Endothelial cell of umbilical vein (primary cell): ENCODE measurements at regions not wholly inside any gene's neighbourhood (a gene's known extent, or its start where the extent isn't known, plus 50 kb on each side); places are given as distances from the start of the nearest gene placed in this dataset.

ENCODE experiments used
- BruUV-seq: library from RNA; stranded (reverse); fragments of 400-500 nt; replicated peaks from 2 replicates; lab custom pipeline; 2021; lab: Mats Ljungman, UMichigan
- CTCF ChIA-PET: fragments of 300-600, 350-600 bp; sonication (Branson Sonifier 250); formaldehyde crosslinking; loops from one replicate; lab custom pipeline; 2021; ENCODE audit warnings: antibody characterized with exemption, inconsistent platforms; lab: Charles Lee
- POLR2A ChIA-PET: fragments of 300-600, 350-600 bp; sonication (Branson Sonifier 250); formaldehyde crosslinking; loops from one replicate; lab custom pipeline; 2021; ENCODE audit warnings: antibody characterized with exemption, inconsistent platforms; lab: Charles Lee
- DNase-seq: peaks from one replicate; pipeline ENCODE4 v3.0.0-alpha.2; 2011; ENCODE audit warnings: low read depth, low spot score
- FAIRE-seq: peaks from 2 replicates; lab custom pipeline; 2011; peaks lifted over from hg19 to GRCh38; lab: Jason Lieb, UNC
- H2AFZ ChIP-seq: 2 replicates; pipeline ENCODE4 v1.6.0; 2012; ENCODE audit warnings: low read depth, low read length, control low read depth, inconsistent platforms
- H3K27ac ChIP-seq: 2 replicates; pipeline ENCODE4 v1.5.1; 2011; ENCODE audit warnings: low read depth, mild to moderate bottlenecking, control low read depth, low read length, moderate library complexity; ENCODE audit not compliant: insufficient read depth
- H3K27me3 ChIP-seq, 2 experiments: 2 replicates each; pipeline versions ENCODE4 v1.6.0 to v1.6.1; 2011; ENCODE audit warnings: low read length in 2 of 2, mixed read lengths in 1 of 2; ENCODE audit not compliant: control insufficient read depth in 2 of 2, insufficient read depth in 2 of 2
- H3K36me3 ChIP-seq, 2 experiments: 2 replicates in 1 of 2; 3 replicates in 1 of 2; pipeline ENCODE4 v1.5.1; 2011; ENCODE audit warnings: low read length in 2 of 2, mild to moderate bottlenecking in 1 of 2, moderate library complexity in 1 of 2; ENCODE audit not compliant: control insufficient read depth in 2 of 2, insufficient read depth in 2 of 2; ENCODE audit errors: extremely low read depth in 1 of 2
- H3K4me1 ChIP-seq: 3 replicates; pipeline ENCODE4 v1.5.1; 2011; ENCODE audit warnings: mild to moderate bottlenecking, low read length; ENCODE audit not compliant: control insufficient read depth, insufficient read depth; ENCODE audit errors: extremely low read depth
- H3K4me2 ChIP-seq: 2 replicates; pipeline ENCODE4 v1.6.1; 2011; ENCODE audit warnings: low read length, control low read depth, mixed read lengths; ENCODE audit not compliant: insufficient read depth
- H3K4me3 ChIP-seq, 3 experiments: fragments of 200-600 bp in 1 of 3; sonication (generic), shearing (Covaris generic) in 1 of 3; replicated peaks in 1 of 3; 2 replicates each; pipeline ENCODE4 v1.5.1; 2011 to 2016; ENCODE audit warnings: control low read depth in 3 of 3, low read length in 3 of 3, mild to moderate bottlenecking in 2 of 3, inconsistent platforms in 1 of 3, low read depth in 1 of 3, moderate library complexity in 1 of 3; ENCODE audit not compliant: insufficient read depth in 1 of 3
- H3K79me2 ChIP-seq: 2 replicates; pipeline ENCODE4 v1.6.0; 2012; ENCODE audit warnings: low read length, inconsistent platforms; ENCODE audit not compliant: control insufficient read depth, insufficient read depth
- H3K9ac ChIP-seq: replicated peaks from 2 replicates; pipeline ENCODE3; 2011; ENCODE audit warnings: low read length, control low read depth; ENCODE audit not compliant: insufficient read depth; ENCODE audit errors: extremely low read depth
- H3K9me1 ChIP-seq: replicated peaks from 3 replicates; pipeline ENCODE4 v1.6.0; 2011; ENCODE audit warnings: mild to moderate bottlenecking, low read length; ENCODE audit not compliant: control insufficient read depth, insufficient read depth; ENCODE audit errors: extremely low read depth
- H3K9me3 ChIP-seq: replicated peaks from 2 replicates; pipeline ENCODE4 v1.5.1; 2012; ENCODE audit warnings: low read length, inconsistent platforms; ENCODE audit not compliant: control insufficient read depth, insufficient read depth
- H4K20me1 ChIP-seq: replicated peaks from 2 replicates; pipeline ENCODE3; 2011; ENCODE audit warnings: mild to moderate bottlenecking, low read length; ENCODE audit not compliant: control insufficient read depth, insufficient read depth; ENCODE audit errors: extremely low read depth
- EZH2 ChIP-seq: IDR thresholded peaks from 2 replicates; pipeline ENCODE4 v1.6.1; 2012; ENCODE audit warnings: borderline replicate concordance, low read depth, mild to moderate bottlenecking, moderate library complexity, low read length, inconsistent platforms; ENCODE audit not compliant: severe bottlenecking
- FOS ChIP-seq: IDR thresholded peaks from 2 replicates; pipeline ENCODE4 v1.6.1; 2011; ENCODE audit warnings: mild to moderate bottlenecking, low read length, moderate library complexity, borderline replicate concordance; ENCODE audit not compliant: insufficient read depth
- GATA2 ChIP-seq: IDR thresholded peaks from 2 replicates; pipeline ENCODE4 v1.7.0; 2011; ENCODE audit warnings: low read depth, mild to moderate bottlenecking, moderate library complexity, mixed read lengths, low read length; ENCODE audit not compliant: insufficient read length, insufficient read depth
- JUN ChIP-seq: IDR thresholded peaks from 2 replicates; pipeline ENCODE4 v1.6.1; 2011; ENCODE audit warnings: borderline replicate concordance, low read depth; ENCODE audit not compliant: insufficient read length, insufficient read depth
- MYC ChIP-seq: IDR thresholded peaks from one replicate; pipeline ENCODE4 v1.6.1; 2011; ENCODE audit warnings: mild to moderate bottlenecking, low read depth, low read length
- POLR2A ChIP-seq: IDR thresholded peaks from 2 replicates; pipeline ENCODE4 v1.6.1; 2012; ENCODE audit warnings: low read depth, mild to moderate bottlenecking, control low read depth, low read length
- POLR2AphosphoS5 ChIP-seq: IDR thresholded peaks from 2 replicates; pipeline ENCODE4 v1.6.1; 2012; ENCODE audit warnings: low read depth, mild to moderate bottlenecking, control low read depth, low read length, moderate library complexity; ENCODE audit not compliant: insufficient read depth
- dilution Hi-C: fragments of 300-500 bp; cut with MboI; formaldehyde crosslinking; loops from one replicate; pipeline ENCODE4 v1.15.0; 2019; ENCODE audit warnings: low sequenced_read_pairs; ENCODE audit not compliant: extremely low pct_ligation_motif_present
- intact Hi-C: fragments of 100-400 bp; cut with micrococcal nuclease; formaldehyde crosslinking; loops from one replicate; pipeline ENCODE4 v1.10.0; 2022
- TF ChIP-seq, protein P1 (sequence below): IDR thresholded peaks from 2 replicates; pipeline ENCODE4 v1.6.1; 2011; ENCODE audit not compliant: insufficient read depth, insufficient read length
- TF ChIP-seq, protein P2 (sequence below), 2 donors: IDR thresholded peaks; 1 replicate in 1 of 2; 2 replicates in 1 of 2; pipeline ENCODE4 v1.5.1; 2011; ENCODE audit warnings: low read length in 2 of 2, mild to moderate bottlenecking in 2 of 2, moderate library complexity in 2 of 2, control low read depth in 1 of 2, inconsistent platforms in 1 of 2, low read depth in 1 of 2; ENCODE audit not compliant: insufficient read depth in 1 of 2; ENCODE audit errors: extremely low read depth in 1 of 2

DNA sequence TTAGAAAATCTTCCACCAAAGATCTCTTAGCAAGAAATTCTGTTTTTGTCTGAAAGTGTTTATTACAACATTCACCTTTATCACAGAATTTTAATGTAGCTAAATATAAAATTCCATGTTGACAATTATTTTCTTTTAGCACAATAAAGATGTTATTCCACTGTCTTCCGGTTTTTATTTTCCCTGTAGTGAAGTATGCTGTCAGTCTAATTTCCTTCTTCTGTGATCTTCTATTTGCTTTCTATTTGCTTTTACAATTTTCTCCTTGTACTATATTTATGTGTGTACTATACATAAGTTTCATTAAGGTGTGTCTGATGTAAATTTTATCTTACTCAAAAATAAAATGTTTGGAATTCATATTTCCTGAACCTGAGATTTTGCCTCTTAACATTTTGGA lies 117.5 kb upstream of the PPP2R3A start:
- ChIA-PET CTCF (no interaction called here), POLR2A (no interaction called here)
- Histone ChIP-seq H3K36me3 (no peaks in the 10 kb centered on the region), H3K9ac (no peak overlapping the region), H3K4me3 (no peak overlapping the region), H3K4me1 (no peaks in the 10 kb centered on the region), H3K27me3 (no peaks in the 10 kb centered on the region), H3K4me2 (no peak overlapping the region), H3K79me2 (no peaks in the 10 kb centered on the region), H2AFZ (no peak overlapping the region), H4K20me1 (no peaks in the 10 kb centered on the region), H3K9me1 (no peaks in the 10 kb centered on the region), H3K27ac (no peak overlapping the region), H3K9me3 (no peaks in the 10 kb centered on the region)
- dilution Hi-C loops: no loop called here
- FAIRE-seq (no peak), DNase-seq (no peak)
- TF ChIP-seq MYC (no peak), POLR2A (no peak), GATA2 (no peak), JUN (no peak)
- TF ChIP-seq, protein P1, sequence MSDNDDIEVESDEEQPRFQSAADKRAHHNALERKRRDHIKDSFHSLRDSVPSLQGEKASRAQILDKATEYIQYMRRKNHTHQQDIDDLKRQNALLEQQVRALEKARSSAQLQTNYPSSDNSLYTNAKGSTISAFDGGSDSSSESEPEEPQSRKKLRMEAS: no peak
- intact Hi-C loops: no loop called here
- no TSS peak for BruUV-seq

DNA sequence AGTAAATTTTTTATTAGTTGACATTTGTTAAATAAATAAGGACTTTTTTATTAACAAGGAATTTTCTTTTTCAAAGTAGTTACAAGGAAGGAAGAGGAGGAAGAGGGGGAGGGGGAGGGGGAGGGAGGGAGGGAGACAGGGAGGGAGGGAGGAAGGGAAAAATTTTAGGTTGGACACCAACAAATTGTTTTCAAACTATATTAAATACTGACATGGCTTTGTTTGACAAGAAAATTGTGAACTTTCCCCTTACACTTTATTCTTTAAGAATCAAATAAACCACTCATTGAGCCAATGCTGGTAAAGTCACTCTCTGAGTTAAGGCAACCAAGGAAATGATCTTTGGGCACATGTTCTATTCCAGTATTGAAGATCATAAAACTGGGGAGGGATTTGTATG lies 115.7 kb upstream of the PPP2R3A start:
- intact Hi-C loops (no loop called here), dilution Hi-C loops (no loop called here)
- no peaks in the 10 kb centered on the region for H3K36me3 ChIP-seq
- H3K27ac ChIP-seq: no peak overlapping the region
- H3K79me2 ChIP-seq: no peaks in the 10 kb centered on the region
- no peak overlapping the region for H3K9ac ChIP-seq
- no peaks in the 10 kb centered on the region for H3K9me3 ChIP-seq
- H3K27me3 ChIP-seq: no peaks in the 10 kb centered on the region
- no peak overlapping the region for H3K4me2 ChIP-seq
- FAIRE-seq (no peak), DNase-seq (no peak)
- BruUV-seq: no TSS peak
- TF ChIP-seq, protein P2, sequence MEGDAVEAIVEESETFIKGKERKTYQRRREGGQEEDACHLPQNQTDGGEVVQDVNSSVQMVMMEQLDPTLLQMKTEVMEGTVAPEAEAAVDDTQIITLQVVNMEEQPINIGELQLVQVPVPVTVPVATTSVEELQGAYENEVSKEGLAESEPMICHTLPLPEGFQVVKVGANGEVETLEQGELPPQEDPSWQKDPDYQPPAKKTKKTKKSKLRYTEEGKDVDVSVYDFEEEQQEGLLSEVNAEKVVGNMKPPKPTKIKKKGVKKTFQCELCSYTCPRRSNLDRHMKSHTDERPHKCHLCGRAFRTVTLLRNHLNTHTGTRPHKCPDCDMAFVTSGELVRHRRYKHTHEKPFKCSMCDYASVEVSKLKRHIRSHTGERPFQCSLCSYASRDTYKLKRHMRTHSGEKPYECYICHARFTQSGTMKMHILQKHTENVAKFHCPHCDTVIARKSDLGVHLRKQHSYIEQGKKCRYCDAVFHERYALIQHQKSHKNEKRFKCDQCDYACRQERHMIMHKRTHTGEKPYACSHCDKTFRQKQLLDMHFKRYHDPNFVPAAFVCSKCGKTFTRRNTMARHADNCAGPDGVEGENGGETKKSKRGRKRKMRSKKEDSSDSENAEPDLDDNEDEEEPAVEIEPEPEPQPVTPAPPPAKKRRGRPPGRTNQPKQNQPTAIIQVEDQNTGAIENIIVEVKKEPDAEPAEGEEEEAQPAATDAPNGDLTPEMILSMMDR (IDR thresholded peaks at IDR 0.05; ENCODE audit: extremely low read depth in 1 of 2, insufficient read depth in 1 of 2, low read depth in 1 of 2, low read length in 2 of 2): no peak
- TF ChIP-seq POLR2A (no peak), POLR2AphosphoS5 (no peak), FOS (no peak), GATA2 (no peak), MYC (no peak), EZH2 (no peak), JUN (no peak)
- TF ChIP-seq, protein P1: no peak
- H3K4me1 ChIP-seq: no peaks in the 10 kb centered on the region
- no peak overlapping the region for H2AFZ ChIP-seq
- POLR2A ChIA-PET: no interaction called here
- no peaks in the 10 kb centered on the region for H4K20me1 ChIP-seq
- no peak overlapping the region for H3K4me3 ChIP-seq
- no peaks in the 10 kb centered on the region for H3K9me1 ChIP-seq
- CTCF ChIA-PET: no interaction called here
